Glutamatergic neuron (in vitro differentiated cells): ENCODE measurements at regions not wholly inside any gene's neighbourhood (a gene's known extent, or its start where the extent isn't known, plus 50 kb on each side); places are given as distances from the start of the nearest gene placed in this dataset.

Source experiments
- DNase-seq: peaks from one replicate; pipeline ENCODE4 v3.0.0; 2022
- H3K27ac Mint-ChIP-seq: one replicate; pipeline ENCODE4 v1.8.0; 2020; ENCODE audit warnings: mild to moderate bottlenecking, mixed read lengths, inconsistent platforms; ENCODE audit not compliant: unreplicated experiment
- H3K27me3 Mint-ChIP-seq: one replicate; pipeline ENCODE4 v1.8.0; 2020; ENCODE audit warnings: mild to moderate bottlenecking, moderate library complexity, mixed read lengths, inconsistent platforms; ENCODE audit not compliant: unreplicated experiment
- H3K36me3 Mint-ChIP-seq: one replicate; pipeline ENCODE4 v1.8.0; 2020; ENCODE audit warnings: mild to moderate bottlenecking, mixed read lengths, inconsistent platforms; ENCODE audit not compliant: unreplicated experiment
- H3K4me1 Mint-ChIP-seq: one replicate; pipeline ENCODE4 v1.8.0; 2020; ENCODE audit warnings: mild to moderate bottlenecking, low read depth, mixed read lengths, inconsistent platforms; ENCODE audit not compliant: unreplicated experiment
- H3K4me3 Mint-ChIP-seq: one replicate; pipeline ENCODE4 v1.8.0; 2020; ENCODE audit warnings: mild to moderate bottlenecking, mixed read lengths, inconsistent platforms; ENCODE audit not compliant: unreplicated experiment
- H3K9me3 Mint-ChIP-seq: one replicate; pipeline ENCODE4 v1.8.0; 2020; ENCODE audit warnings: mild to moderate bottlenecking, moderate library complexity, mixed read lengths, inconsistent platforms; ENCODE audit not compliant: unreplicated experiment
- CTCF ChIP-seq: fragments of 200-600 bp; sonication (generic); IDR thresholded peaks from one replicate; pipeline ENCODE4 v1.5.0; 2021; ENCODE audit not compliant: partially characterized antibody, unreplicated experiment

- Mint-ChIP-seq H3K27ac (no peak overlapping the region), H3K36me3 (peaks cover 7% of the 10 kb centered on the region), H3K27me3 (no peaks in the 10 kb centered on the region), H3K9me3 (no peaks in the 10 kb centered on the region), H3K4me1 (no peaks in the 10 kb centered on the region), H3K4me3 (no peak overlapping the region)
- no peak for DNase-seq
- TF ChIP-seq CTCF: no peak
Measured at GRCh38 chr4:114211556-114211955, 232.1 kb upstream of the ARSJ start.

GRCh38 chr4:114217150-114217817 lies 237.8 kb upstream of the ARSJ start:
- Mint-ChIP-seq H3K4me1 (no peaks in the 10 kb centered on the region), H3K27ac (no peak overlapping the region), H3K36me3 (peaks cover 7% of the 10 kb centered on the region), H3K27me3 (no peaks in the 10 kb centered on the region), H3K4me3 (no peak overlapping the region), H3K9me3 (no peaks in the 10 kb centered on the region)
- no peak for TF ChIP-seq CTCF
- DNase-seq: no peak

- H3K9me3 Mint-ChIP-seq: no peaks in the 10 kb centered on the region
- no peaks in the 10 kb centered on the region for H3K27me3 Mint-ChIP-seq
- TF ChIP-seq CTCF: no peak
- no peaks in the 10 kb centered on the region for H3K4me1 Mint-ChIP-seq
- no peak overlapping the region for H3K27ac Mint-ChIP-seq
- DNase-seq: no peak
- H3K4me3 Mint-ChIP-seq: no peak overlapping the region
- no peaks in the 10 kb centered on the region for H3K36me3 Mint-ChIP-seq
Measured at GRCh38 chr4:114223580-114223979, 244.1 kb upstream of the ARSJ start.

- H3K36me3 Mint-ChIP-seq: no peaks in the 10 kb centered on the region
- no peak for DNase-seq
- H3K27ac Mint-ChIP-seq: no peak overlapping the region
- peaks cover 5% of the 10 kb centered on the region for H3K4me1 Mint-ChIP-seq
- TF ChIP-seq CTCF: no peak
- no peaks in the 10 kb centered on the region for H3K27me3 Mint-ChIP-seq
- H3K4me3 Mint-ChIP-seq: no peak overlapping the region
- no peaks in the 10 kb centered on the region for H3K9me3 Mint-ChIP-seq
Measured at GRCh38 chr4:114225436-114225835, 246.0 kb upstream of the ARSJ start.

- H3K27ac Mint-ChIP-seq: no peak overlapping the region
- no peaks in the 10 kb centered on the region for H3K9me3 Mint-ChIP-seq
- no peak overlapping the region for H3K4me3 Mint-ChIP-seq
- no peak for DNase-seq
- H3K27me3 Mint-ChIP-seq: no peaks in the 10 kb centered on the region
- no peaks in the 10 kb centered on the region for H3K36me3 Mint-ChIP-seq
- no peak for TF ChIP-seq CTCF
- H3K4me1 Mint-ChIP-seq: peaks cover 5% of the 10 kb centered on the region
Measured at GRCh38 chr4:114226179-114226578, 246.7 kb upstream of the ARSJ start.
